HL-60 (cell line): ENCODE measurements at regions not wholly inside any gene's neighbourhood (a gene's known extent, or its start where the extent isn't known, plus 50 kb on each side); places are given as distances from the start of the nearest gene placed in this dataset.

Experiments
- DNase-seq, 2 experiments: peaks; one replicate each; pipeline ENCODE4 v3.0.0-alpha.2; 2010 to 2020; ENCODE audit warnings: low read depth in 1 of 2, low spot score in 1 of 2
- H3K27ac ChIP-seq: fragments of 250-450 bp; sonication (Bioruptor Pico); replicated peaks from 2 replicates; pipeline ENCODE4 v1.5.1; 2020; ENCODE audit warnings: mild to moderate bottlenecking, moderate library complexity
- H3K27me3 ChIP-seq: fragments of 250-450 bp; sonication (Bioruptor Pico); 2 replicates; pipeline ENCODE4 v1.5.1; 2021; ENCODE audit warnings: mild to moderate bottlenecking, moderate library complexity; ENCODE audit not compliant: insufficient read depth, poor library complexity, severe bottlenecking
- H3K4me3 ChIP-seq: replicated peaks from 2 replicates; pipeline ENCODE4 v1.5.1; 2011; ENCODE audit warnings: mild to moderate bottlenecking, control low read depth, low read length; ENCODE audit not compliant: insufficient read depth
- CTCF ChIP-seq: IDR thresholded peaks from one replicate; pipeline ENCODE4 v1.5.1; 2011; ENCODE audit warnings: low read length, control low read depth, inconsistent platforms; ENCODE audit not compliant: insufficient read depth
- GABPA ChIP-seq: IDR thresholded peaks from 2 replicates; pipeline ENCODE4 v1.6.1; 2012; ENCODE audit warnings: low read depth
- POLR2AphosphoS5 ChIP-seq: IDR thresholded peaks from 2 replicates; pipeline ENCODE4 v1.6.1; 2012; ENCODE audit warnings: low read depth
- REST ChIP-seq: IDR thresholded peaks from 2 replicates; pipeline ENCODE4 v1.6.1; 2012; ENCODE audit warnings: low read depth; ENCODE audit not compliant: insufficient replicate concordance
- SPI1 ChIP-seq: IDR thresholded peaks from 2 replicates; pipeline ENCODE4 v1.6.1; 2012; ENCODE audit warnings: low read depth, mild to moderate bottlenecking, borderline replicate concordance

- TF ChIP-seq REST (no peak), GABPA (no peak), SPI1 (no peak), CTCF (no peak), POLR2AphosphoS5 (no peak)
These were observed 170.2 kb upstream of the GOT2 start for GRCh38 chr16:58904291-58904690.

GRCh38 chr16:58889516-58889915 is 155.4 kb upstream of the GOT2 start:
- Histone ChIP-seq H3K27ac (no peak overlapping the region), H3K4me3 (no peak overlapping the region), H3K27me3 (no peaks in the 10 kb centered on the region)
- TF ChIP-seq GABPA (no peak), CTCF (no peak), SPI1 (no peak), REST (no peak), POLR2AphosphoS5 (no peak)
- no peak for DNase-seq

More at GRCh38 chr16:58904291-58904690, 170.2 kb upstream of the GOT2 start:
- Histone ChIP-seq H3K27me3 (no peaks in the 10 kb centered on the region), H3K27ac (no peak overlapping the region), H3K4me3 (no peak overlapping the region)
- DNase-seq = no peak

GRCh38 chr16:58885528-58886170 is 151.5 kb upstream of the GOT2 start:
- TF ChIP-seq CTCF (no peak), GABPA (no peak), SPI1 (no peak), REST (no peak), POLR2AphosphoS5 (no peak)
- no peak for DNase-seq
- Histone ChIP-seq H3K27me3 (no peaks in the 10 kb centered on the region), H3K27ac (no peak overlapping the region), H3K4me3 (no peak overlapping the region)
